ENCODE measurements at regions not wholly inside any gene's neighbourhood (a gene's known extent, or its start where the extent isn't known, plus 50 kb on each side); places are given as distances from the start of the nearest gene placed in this dataset.
"Not testable (repeated sequence)": the region's sequence is repeated elsewhere in the genome, so short reads cannot be mapped to it uniquely, and the experiment has no call there.

DNA sequence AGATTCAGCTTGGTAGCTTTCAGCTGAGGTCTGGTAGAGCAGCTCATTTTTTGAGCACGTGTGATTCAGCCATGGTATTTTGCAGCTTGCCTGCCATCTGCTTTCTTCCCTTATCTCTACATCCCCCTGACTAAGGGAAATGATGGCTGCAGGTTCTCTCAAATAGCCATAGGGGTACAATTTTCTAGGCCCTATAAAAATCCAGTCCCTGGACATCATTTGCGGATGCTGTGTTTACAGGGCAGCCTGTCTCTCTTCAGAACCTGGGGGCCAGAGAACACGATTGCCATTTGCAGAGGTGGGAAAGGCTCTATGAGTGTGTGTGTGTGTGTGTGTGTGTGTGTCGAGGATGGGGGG is 442.7 kb upstream of the MEIS1 start:
- no peaks in the 10 kb centered on the region for H3K9me3 ChIP-seq (ENCODE audit: control insufficient read depth, low read length, poor library complexity, severe bottlenecking)
- ATAC-seq (no peak), DNase-seq (no peak)
- Mint-ChIP-seq H3K27ac (no peak overlapping the region), H3K27me3 (no peaks in the 10 kb centered on the region), H3K36me3 (ENCODE audit: low read depth) (no peaks in the 10 kb centered on the region), H3K4me3 (no peak overlapping the region), H3K4me1 (no peaks in the 10 kb centered on the region)

DNA sequence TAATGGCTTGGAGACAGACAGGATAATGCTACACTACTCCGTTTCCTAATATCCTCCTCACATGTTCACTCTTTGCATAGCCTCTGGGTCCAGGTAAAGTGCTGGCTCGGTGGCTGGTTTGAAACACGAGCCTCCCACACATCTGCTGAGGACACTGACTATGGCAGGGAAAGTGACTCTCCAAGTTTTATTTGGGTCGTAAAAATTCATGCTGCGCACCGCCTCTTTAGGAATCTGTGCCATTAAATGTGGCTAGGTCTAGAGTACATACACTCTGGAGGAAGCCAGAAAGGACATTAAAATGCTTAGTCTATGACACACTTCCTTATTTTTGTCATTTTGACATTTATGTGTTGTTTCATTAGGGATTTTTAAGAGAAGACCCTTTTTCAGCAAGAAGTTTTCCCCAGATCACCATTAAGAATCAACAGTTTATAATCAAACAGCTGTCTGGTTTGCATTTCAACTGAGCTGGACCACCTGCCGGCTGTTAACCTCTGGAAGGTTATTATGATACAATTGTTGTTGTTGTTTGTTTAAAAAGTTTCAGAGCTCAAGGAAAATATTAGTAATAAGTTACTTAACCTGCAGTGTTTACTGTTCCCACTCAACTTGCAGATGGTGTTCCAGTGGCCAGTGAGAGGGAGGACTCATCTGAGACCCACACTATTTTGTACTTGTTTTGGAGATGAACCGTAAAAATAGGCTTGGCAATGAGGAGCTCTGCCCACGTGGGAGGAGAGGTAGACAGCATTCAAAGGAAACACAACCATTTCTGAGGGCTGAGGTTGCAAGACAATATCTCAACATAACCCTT is 443.3 kb upstream of the MEIS1 start:
- DNase-seq = no peak
- Mint-ChIP-seq H3K27ac (no peak overlapping the region), H3K36me3 (ENCODE audit: low read depth) (no peaks in the 10 kb centered on the region), H3K4me3 (no peak overlapping the region), H3K4me1 (no peaks in the 10 kb centered on the region), H3K27me3 (no peaks in the 10 kb centered on the region)
- no peak for ATAC-seq
- H3K9me3 ChIP-seq (ENCODE audit: control insufficient read depth, low read length, poor library complexity, severe bottlenecking) = no peaks in the 10 kb centered on the region

DNA sequence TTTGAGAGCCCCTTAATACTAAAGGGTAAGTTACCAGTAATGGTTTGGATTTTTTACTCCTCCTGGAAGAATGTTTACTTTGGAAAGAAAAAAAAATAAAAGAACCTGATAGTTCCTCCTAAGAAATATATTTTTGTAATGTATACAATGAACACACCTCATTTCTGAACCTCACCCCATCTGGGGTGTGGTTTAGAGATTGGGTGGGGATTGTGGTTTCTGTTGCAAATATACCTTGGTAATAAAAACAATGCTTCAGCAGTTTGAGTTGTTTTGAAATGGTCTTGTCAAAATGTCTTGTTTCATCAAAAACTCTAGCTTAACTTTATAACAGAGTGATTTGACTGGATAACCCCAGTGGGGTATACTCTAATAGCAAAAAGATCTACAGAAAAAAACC is 448.9 kb upstream of the MEIS1 start:
- Mint-ChIP-seq H3K27ac (no peak overlapping the region), H3K36me3 (ENCODE audit: low read depth) (no peaks in the 10 kb centered on the region), H3K4me1 (no peaks in the 10 kb centered on the region), H3K4me3 (no peak overlapping the region), H3K27me3 (no peaks in the 10 kb centered on the region)
- ATAC-seq (no peak), DNase-seq (no peak)
- peaks cover 4% of the 10 kb centered on the region for H3K9me3 ChIP-seq (ENCODE audit: control insufficient read depth, low read length, poor library complexity, severe bottlenecking)

DNA sequence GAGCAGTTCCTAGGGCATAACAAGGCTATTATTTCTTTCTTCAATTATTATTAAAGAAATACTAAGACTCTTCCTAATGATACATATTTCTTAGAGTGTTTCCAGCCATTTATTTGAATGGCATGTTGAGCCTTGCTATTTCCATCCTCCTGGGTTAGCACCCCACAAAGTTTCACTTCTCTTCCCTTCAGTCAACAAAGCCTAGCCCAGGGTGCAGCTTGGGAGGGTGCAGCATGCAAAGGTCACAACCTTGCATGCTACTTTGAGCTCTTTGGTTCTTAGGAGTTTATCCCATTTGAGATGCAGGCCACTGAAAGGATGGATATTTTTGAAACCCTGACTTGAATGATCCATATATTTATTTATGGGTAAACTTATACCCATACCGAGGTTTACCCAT is 454.4 kb upstream of the MEIS1 start:
- Mint-ChIP-seq H3K36me3 (ENCODE audit: low read depth) (no peaks in the 10 kb centered on the region), H3K4me3 (no peak overlapping the region), H3K27ac (no peak overlapping the region), H3K27me3 (no peaks in the 10 kb centered on the region), H3K4me1 (no peaks in the 10 kb centered on the region)
- ATAC-seq (no peak), DNase-seq (no peak)
- H3K9me3 ChIP-seq (ENCODE audit: control insufficient read depth, low read length, poor library complexity, severe bottlenecking) = peaks cover 4% of the 10 kb centered on the region

DNA sequence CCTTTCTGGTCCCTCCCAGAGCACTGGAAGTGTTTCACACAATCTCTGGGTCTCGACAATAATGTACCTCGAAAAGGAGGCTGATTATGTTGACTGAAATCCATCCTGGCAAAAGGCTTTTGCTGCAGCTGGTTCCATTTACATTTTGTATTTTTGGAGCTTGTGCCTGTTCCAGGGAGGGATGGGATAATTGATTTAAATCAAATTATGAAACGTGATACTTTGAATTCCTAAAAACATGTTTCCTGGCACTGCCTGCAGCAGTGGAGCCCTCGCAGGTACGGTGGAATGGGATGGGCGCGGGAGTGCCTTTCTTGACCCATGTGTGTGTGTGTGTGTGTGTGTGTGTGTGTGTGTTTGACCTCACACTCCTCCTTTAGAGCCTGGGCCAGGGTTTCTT is 455.5 kb upstream of the MEIS1 start:
- DNase-seq (no peak), ATAC-seq (no peak)
- Mint-ChIP-seq H3K4me3 (no peak overlapping the region), H3K27me3 (no peaks in the 10 kb centered on the region), H3K36me3 (ENCODE audit: low read depth) (no peaks in the 10 kb centered on the region), H3K4me1 (no peaks in the 10 kb centered on the region), H3K27ac (no peak overlapping the region)
- H3K9me3 ChIP-seq (ENCODE audit: control insufficient read depth, low read length, poor library complexity, severe bottlenecking) = peaks cover 4% of the 10 kb centered on the region

DNA sequence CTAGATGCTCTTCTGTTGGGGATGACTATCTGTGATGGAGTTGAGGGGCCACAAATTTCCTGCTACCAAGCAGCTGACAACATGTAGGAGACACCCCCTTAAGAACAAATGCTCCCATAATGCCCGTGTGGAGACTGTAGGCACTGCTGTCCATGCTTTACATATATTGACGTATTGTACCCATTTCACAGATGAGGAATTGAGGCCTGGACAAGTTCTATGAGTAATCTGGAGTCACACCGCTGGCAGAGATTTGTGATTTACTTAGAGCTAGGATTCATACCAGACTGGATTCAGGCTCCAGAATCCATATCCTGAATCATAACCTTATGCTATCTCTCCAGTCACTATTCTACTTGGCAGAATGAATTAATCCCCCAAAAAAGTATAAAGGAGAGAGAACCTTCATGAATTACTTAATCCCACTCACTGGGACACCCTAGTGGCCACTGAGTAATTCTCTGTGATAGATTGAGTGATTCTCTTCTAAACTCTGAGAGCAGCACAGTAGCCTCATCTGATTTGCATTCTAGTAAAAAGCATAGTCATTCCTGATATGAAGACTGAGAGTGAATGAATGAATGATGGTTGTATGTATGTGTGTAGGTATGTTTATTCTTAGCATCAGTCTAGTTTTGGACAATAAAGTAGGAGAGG is 460.7 kb upstream of the MEIS1 start:
- Mint-ChIP-seq H3K4me3 (no peak overlapping the region), H3K4me1 (no peaks in the 10 kb centered on the region), H3K27ac (no peak overlapping the region), H3K27me3 (no peaks in the 10 kb centered on the region), H3K36me3 (ENCODE audit: low read depth) (no peaks in the 10 kb centered on the region)
- no peak for ATAC-seq
- no peaks in the 10 kb centered on the region for H3K9me3 ChIP-seq (ENCODE audit: control insufficient read depth, low read length, poor library complexity, severe bottlenecking)
- DNase-seq = no peak

DNA sequence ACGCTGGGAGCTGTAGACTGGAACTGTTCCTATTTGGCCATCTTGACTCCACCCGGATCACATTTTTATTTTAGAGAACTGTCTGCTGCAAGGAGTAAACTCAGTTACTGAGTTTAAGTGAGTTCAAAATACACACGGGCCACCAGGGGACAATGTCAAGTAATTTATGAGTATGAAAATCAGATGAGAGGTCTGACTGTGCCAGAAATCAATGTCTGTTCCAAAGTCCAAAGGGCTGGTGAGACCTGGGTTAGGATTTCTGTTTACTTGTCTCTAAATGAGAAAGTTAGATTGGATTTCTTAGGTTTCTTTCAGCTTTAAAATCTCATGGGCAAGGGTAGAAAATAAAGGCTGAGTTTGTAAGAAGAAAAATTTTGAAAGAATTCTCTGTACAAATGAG is 465.8 kb upstream of the MEIS1 start:
- no peak for DNase-seq
- Mint-ChIP-seq H3K27me3 (no peaks in the 10 kb centered on the region), H3K36me3 (ENCODE audit: low read depth) (no peaks in the 10 kb centered on the region), H3K4me3 (no peak overlapping the region), H3K4me1 (no peaks in the 10 kb centered on the region), H3K27ac (no peak overlapping the region)
- no peak for ATAC-seq
- H3K9me3 ChIP-seq (ENCODE audit: control insufficient read depth, low read length, poor library complexity, severe bottlenecking) = no peaks in the 10 kb centered on the region

DNA sequence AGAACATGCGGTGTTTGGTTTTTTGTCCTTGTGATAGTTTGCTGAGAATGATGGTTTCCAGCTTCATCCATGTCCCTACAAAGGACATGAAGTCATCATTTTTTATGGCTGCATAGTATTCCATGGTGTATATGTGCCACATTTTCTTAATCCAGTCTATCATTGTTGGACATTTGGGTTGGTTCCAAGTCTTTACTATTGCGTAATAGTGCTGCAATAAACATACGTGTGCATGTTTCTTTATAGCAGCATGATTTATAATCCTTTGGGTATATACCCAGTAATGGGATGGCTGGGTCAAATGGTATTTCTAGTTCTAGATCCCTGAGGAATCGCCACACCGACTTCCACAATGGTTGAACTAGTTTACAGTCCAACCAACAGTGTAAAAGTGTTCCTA is 471.6 kb upstream of the MEIS1 start:
- not testable (repeated sequence) for H3K4me3 Mint-ChIP-seq; H3K27me3 Mint-ChIP-seq; H3K36me3 Mint-ChIP-seq (ENCODE audit: low read depth); DNase-seq; H3K9me3 ChIP-seq (ENCODE audit: control insufficient read depth, low read length, poor library complexity, severe bottlenecking); H3K27ac Mint-ChIP-seq; ATAC-seq; H3K4me1 Mint-ChIP-seq

DNA sequence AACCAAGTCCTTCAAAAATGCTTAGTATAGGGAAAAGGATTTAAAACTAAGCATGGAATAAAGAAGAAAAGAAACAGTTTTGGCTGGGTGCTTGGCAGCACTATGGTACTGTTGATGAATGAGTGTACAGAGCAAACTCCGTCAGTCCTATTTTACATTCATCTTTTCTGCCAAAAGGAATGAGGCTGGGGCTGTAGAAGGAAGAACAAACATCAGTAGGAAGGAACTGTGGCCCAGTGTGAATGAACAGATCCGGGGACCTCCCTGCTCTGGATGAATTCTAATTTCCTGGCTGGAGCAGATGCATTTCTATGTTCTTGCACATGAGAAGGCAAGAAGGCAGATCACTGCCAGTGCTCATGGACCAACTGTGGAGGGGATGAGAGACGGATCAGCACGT is 474.0 kb upstream of the MEIS1 start:
- no peak for DNase-seq
- ATAC-seq = no peak
- no peaks in the 10 kb centered on the region for H3K27me3 Mint-ChIP-seq
- H3K9me3 ChIP-seq (ENCODE audit: control insufficient read depth, low read length, poor library complexity, severe bottlenecking) = no peaks in the 10 kb centered on the region
- H3K36me3 Mint-ChIP-seq (ENCODE audit: low read depth) = no peaks in the 10 kb centered on the region
- H3K4me3 Mint-ChIP-seq = no peak overlapping the region
- H3K4me1 Mint-ChIP-seq = no peaks in the 10 kb centered on the region
- no peak overlapping the region for H3K27ac Mint-ChIP-seq

DNA sequence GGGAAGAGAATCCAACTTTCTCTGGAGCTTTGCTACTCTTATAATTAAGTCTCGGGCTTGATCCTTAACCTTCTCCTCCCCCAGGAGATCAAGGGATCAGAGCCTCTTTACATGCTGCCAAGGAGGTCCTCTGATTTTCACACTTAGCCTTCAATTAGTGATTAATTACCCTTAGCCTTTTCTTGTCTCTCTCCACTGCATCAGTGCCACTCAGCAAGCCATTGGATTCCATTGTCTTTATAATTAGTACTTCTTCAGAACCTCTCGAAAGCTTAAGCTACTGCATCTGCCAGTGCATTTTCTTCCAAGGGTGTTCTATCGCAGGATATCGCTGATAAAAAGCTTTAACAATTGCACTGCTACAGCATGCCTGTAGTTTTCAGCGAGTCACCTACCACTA is 477.0 kb upstream of the MEIS1 start:
- Mint-ChIP-seq H3K4me3 (no peak overlapping the region), H3K27ac (no peak overlapping the region), H3K4me1 (no peaks in the 10 kb centered on the region), H3K27me3 (no peaks in the 10 kb centered on the region), H3K36me3 (ENCODE audit: low read depth) (no peaks in the 10 kb centered on the region)
- DNase-seq (no peak), ATAC-seq (no peak)
- H3K9me3 ChIP-seq (ENCODE audit: control insufficient read depth, low read length, poor library complexity, severe bottlenecking) = no peaks in the 10 kb centered on the region

DNA sequence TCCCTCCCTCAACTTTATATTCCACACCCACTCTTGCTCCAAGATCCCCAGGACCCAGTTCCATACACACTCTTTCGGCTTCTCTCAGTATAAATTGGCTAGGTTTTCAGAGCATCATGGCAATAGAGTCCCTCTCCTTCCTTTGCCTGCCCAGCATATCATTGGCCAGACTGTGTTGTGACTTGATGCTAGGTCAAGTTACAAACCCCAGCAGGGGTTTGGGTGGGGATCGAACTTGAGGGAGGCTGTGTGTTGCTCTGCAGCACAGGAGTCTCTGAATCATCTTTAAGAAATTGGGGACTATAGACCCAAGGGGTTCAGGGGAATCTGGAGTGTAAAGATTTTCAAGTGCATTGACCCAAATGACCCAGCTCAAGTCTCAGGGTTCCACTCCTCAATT is 477.5 kb upstream of the MEIS1 start:
- ATAC-seq (no peak), DNase-seq (no peak)
- H3K9me3 ChIP-seq (ENCODE audit: control insufficient read depth, low read length, poor library complexity, severe bottlenecking) = no peaks in the 10 kb centered on the region
- Mint-ChIP-seq H3K4me1 (no peaks in the 10 kb centered on the region), H3K27ac (no peak overlapping the region), H3K4me3 (no peak overlapping the region), H3K36me3 (ENCODE audit: low read depth) (no peaks in the 10 kb centered on the region), H3K27me3 (no peaks in the 10 kb centered on the region)

DNA sequence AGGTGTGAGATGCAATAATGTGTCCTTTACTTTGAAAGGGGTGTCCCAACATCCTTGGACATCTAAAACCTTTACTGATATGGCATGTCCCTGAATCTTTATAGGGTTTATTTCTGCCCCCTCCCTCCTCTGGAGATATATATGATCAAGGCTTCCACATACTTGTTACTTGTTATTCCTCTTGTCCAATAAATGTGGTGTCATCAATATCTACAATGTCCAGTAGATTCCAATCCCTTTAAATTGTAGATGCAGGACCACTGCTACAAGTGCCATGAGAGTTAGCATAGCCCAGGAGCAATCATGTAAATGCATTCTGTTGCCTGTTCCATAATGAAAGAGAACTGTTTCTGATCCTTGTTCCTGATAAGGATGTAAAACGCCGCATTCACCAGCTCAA is 479.7 kb upstream of the MEIS1 start:
- no peaks in the 10 kb centered on the region for H3K4me1 Mint-ChIP-seq
- no peaks in the 10 kb centered on the region for H3K36me3 Mint-ChIP-seq (ENCODE audit: low read depth)
- DNase-seq (no peak), ATAC-seq (no peak)
- H3K9me3 ChIP-seq (ENCODE audit: control insufficient read depth, low read length, poor library complexity, severe bottlenecking) = no peaks in the 10 kb centered on the region
- H3K27ac Mint-ChIP-seq = no peak overlapping the region
- no peaks in the 10 kb centered on the region for H3K27me3 Mint-ChIP-seq
- H3K4me3 Mint-ChIP-seq = no peak overlapping the region

DNA sequence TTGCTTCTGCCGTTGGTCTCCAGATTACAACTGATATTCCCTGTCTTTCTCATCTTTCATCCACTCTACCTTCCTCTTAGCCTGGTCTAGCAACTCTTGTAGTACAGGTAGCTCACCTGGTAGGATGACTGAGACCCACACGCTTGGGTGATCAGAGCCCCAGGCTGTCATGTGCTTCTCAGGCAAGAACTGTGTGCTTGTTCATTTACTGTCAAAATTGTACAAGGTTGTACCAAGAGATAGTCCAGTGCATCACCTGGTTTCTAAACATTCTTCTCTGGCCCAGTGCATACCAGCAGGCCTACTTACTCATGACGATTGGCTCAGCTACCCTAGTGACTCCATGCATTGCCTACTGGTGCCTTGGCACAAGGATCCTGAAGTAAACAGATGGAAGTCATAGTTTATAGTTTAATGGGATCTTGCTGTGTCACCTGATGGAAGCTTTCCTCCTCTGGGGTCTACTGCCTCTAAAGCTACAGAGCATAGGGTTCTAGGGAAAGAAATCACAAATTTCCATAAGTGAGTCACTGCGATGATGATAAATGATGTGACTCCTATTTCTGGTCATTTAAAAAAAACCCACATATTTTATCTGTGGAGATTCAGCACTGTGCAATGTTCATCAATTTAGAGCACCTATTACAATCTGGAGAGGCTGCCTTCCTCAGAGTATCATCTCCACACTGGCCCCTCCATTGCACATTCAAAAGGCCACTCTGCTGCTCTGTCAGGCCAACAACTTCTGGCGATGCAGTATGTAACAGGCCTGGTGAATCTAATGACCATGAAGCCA is 481.8 kb upstream of the MEIS1 start:
- DNase-seq = no peak
- Mint-ChIP-seq H3K27me3 (no peaks in the 10 kb centered on the region), H3K36me3 (ENCODE audit: low read depth) (no peaks in the 10 kb centered on the region), H3K4me1 (no peaks in the 10 kb centered on the region), H3K27ac (no peak overlapping the region), H3K4me3 (no peak overlapping the region)
- ATAC-seq = no peak
- no peaks in the 10 kb centered on the region for H3K9me3 ChIP-seq (ENCODE audit: control insufficient read depth, low read length, poor library complexity, severe bottlenecking)

Data from T-helper 17 cell (primary cell).